ENCODE measurements at regions not wholly inside any gene's neighbourhood (a gene's known extent, or its start where the extent isn't known, plus 50 kb on each side); places are given as distances from the start of the nearest gene placed in this dataset.

DNA sequence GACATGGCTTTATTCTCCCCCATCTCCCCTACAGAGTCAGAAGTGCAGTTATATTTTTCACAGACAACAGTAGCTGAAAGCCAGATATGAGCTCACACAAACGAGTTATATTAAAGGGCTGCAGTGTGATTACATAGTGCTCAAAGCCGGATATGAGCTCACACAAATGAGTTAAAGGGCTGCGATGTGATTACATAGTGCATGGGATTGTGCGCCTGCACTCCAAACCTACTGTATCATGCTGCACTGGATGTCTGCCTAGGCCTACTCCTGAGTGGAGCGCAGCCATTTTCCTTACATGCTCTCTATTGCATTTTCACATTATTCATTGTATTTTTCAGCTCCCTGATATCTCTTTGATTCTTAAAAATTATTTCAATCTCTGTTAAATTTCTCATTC, 414.6 kb upstream of the LARGE1 start:
- Histone ChIP-seq H3K27me3 (ENCODE audit: insufficient read depth, low read length) (no peaks in the 10 kb centered on the region), H3K4me1 (ENCODE audit: insufficient read depth, low read length) (no peaks in the 10 kb centered on the region), H3K9me3 (ENCODE audit: control insufficient read depth in 1 of 2, low read length in 2 of 2) (peaks cover 0 to 9% of the 10 kb centered on the region in 2 donors), H3K4me3 (ENCODE audit: low read length in 2 of 2) (no peak overlapping the region), H3K27ac (ENCODE audit: low read depth, low read length) (no peak overlapping the region), H3K36me3 (ENCODE audit: insufficient read depth, low read length) (no peaks in the 10 kb centered on the region)
- Mint-ChIP-seq H3K4me3 (no peak overlapping the region), H3K27ac (no peak overlapping the region), H3K4me1 (no peaks in the 10 kb centered on the region), H3K27me3 (no peaks in the 10 kb centered on the region), H3K9me3 (peaks cover 4 to 22% (median 13%) of the 10 kb centered on the region in 8 donors), H3K36me3 (no peaks in the 10 kb centered on the region)
- POLR2A ChIA-PET (ENCODE audit: partially characterized antibody) = no interaction called here
- intact Hi-C loops (cut with micrococcal nuclease) = no loop called here
- CTCF ChIA-PET (ENCODE audit: partially characterized antibody) = no interaction called here
- no peak for DNase-seq

DNA sequence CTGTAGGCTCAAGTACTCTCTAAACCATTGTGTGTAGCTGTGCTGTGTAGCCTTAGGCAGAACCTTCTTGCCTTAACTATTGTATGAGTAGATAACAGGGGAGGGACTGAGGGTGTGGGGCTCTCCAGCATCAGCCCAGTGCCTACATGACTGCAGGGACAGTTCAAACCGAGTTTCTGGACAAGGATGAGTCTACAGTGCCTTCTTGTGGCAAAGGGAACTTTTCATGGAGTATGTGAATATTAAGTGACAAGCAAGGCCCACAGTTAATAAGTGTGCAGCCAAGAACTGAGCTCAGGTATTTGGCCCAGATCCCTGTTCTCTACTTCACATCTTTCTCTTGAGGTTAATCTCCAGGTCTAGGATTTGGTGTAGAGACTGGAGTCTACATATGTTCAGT, 424.4 kb upstream of the LARGE1 start:
- Histone ChIP-seq H3K4me3 (ENCODE audit: low read length in 2 of 2) (no peak overlapping the region), H3K27me3 (ENCODE audit: insufficient read depth, low read length) (no peaks in the 10 kb centered on the region), H3K27ac (ENCODE audit: low read depth, low read length) (no peak overlapping the region), H3K4me1 (ENCODE audit: insufficient read depth, low read length) (no peaks in the 10 kb centered on the region), H3K9me3 (ENCODE audit: control insufficient read depth in 1 of 2, low read length in 2 of 2) (no peaks in the 10 kb centered on the region), H3K36me3 (ENCODE audit: insufficient read depth, low read length) (no peaks in the 10 kb centered on the region)
- no peaks in the 10 kb centered on the region for H3K4me1 Mint-ChIP-seq
- H3K27me3 Mint-ChIP-seq = peaks cover 0 to 1% of the 10 kb centered on the region in 2 donors
- intact Hi-C loops (cut with micrococcal nuclease) = no loop called here
- CTCF ChIA-PET (ENCODE audit: partially characterized antibody) = no interaction called here
- H3K27ac Mint-ChIP-seq = no peak overlapping the region
- POLR2A ChIA-PET (ENCODE audit: partially characterized antibody) = no interaction called here
- no peaks in the 10 kb centered on the region for H3K36me3 Mint-ChIP-seq
- no peak overlapping the region for H3K4me3 Mint-ChIP-seq
- peaks cover 0 to 7% (median 0%) of the 10 kb centered on the region in 8 donors for H3K9me3 Mint-ChIP-seq
- no peak for DNase-seq

DNA sequence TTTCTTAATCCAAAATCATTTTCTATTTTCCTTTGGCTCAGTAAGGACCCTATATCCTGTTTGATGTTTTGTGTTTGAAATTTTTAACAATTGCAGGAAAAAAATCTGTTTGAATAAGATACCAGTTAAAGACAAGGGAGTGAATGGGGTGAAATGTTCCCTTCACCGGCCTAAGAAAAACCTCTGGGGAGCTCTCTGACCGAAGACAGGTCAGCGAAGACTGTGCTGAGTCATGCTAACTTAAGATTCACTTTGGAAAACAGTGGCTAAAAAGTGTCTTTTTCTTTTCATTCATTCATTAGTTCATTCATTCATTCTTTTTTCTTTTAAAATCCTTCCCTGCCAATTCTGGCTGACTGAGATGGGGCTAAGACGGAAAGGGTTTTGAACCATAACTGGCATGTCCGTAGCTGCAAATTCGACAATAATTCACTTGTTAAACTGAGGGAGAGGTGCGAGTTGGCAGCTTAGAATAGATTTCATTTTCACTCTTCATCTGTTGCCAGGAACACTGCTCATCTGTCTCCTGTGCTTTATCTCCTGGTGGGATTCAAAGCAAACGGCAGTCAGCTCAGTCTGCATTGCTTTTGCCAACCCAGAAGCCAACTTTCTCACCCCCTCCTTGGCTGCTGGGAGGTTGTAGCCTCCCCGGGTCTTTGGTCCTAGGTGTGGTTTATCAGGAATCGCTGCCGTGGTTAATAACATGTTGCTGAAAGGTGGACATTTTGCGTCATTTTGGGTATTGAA, 434.0 kb upstream of the LARGE1 start:
- peaks cover 0 to 5% (median 3%) of the 10 kb centered on the region in 8 donors for H3K9me3 Mint-ChIP-seq
- H3K4me3 ChIP-seq (ENCODE audit: low read length in 2 of 2) = no peak overlapping the region
- no peaks in the 10 kb centered on the region for H3K36me3 Mint-ChIP-seq
- H3K27ac ChIP-seq (ENCODE audit: low read depth, low read length) = no peak overlapping the region
- CTCF ChIA-PET (ENCODE audit: partially characterized antibody) = no interaction called here
- no peaks in the 10 kb centered on the region for H3K4me1 Mint-ChIP-seq
- no peaks in the 10 kb centered on the region for H3K9me3 ChIP-seq (ENCODE audit: control insufficient read depth in 1 of 2, low read length in 2 of 2)
- H3K27me3 ChIP-seq (ENCODE audit: insufficient read depth, low read length) = no peaks in the 10 kb centered on the region
- no peaks in the 10 kb centered on the region for H3K4me1 ChIP-seq (ENCODE audit: insufficient read depth, low read length)
- H3K36me3 ChIP-seq (ENCODE audit: insufficient read depth, low read length) = no peaks in the 10 kb centered on the region
- intact Hi-C loops (cut with micrococcal nuclease) = no loop called here
- POLR2A ChIA-PET (ENCODE audit: partially characterized antibody) = no interaction called here
- no peak for DNase-seq
- H3K4me3 Mint-ChIP-seq = no peak overlapping the region
- no peak overlapping the region for H3K27ac Mint-ChIP-seq
- peaks cover 0 to 2% of the 10 kb centered on the region in 2 donors for H3K27me3 Mint-ChIP-seq

DNA sequence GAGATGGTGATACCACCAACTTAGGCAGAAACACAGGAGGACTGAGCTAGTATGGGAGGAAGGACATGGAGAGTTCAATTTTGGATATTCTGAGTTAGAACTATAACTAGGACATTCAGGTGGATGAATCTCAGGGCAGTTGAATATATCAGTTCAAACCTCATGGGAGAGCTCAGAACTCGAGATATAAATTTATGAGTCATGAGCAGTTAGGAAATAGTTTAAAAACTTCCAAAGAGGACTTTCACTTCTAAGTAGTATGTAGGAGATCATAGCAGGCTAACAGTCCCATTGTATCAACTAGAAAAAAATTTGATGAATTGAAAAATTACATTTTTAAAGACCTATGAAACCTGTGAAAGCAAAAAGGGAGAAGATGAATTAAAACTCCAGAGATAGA, 436.2 kb upstream of the LARGE1 start:
- Histone ChIP-seq H3K36me3 (ENCODE audit: insufficient read depth, low read length) (no peaks in the 10 kb centered on the region), H3K4me3 (ENCODE audit: low read length in 2 of 2) (no peak overlapping the region), H3K27ac (ENCODE audit: low read depth, low read length) (no peak overlapping the region), H3K4me1 (ENCODE audit: insufficient read depth, low read length) (no peaks in the 10 kb centered on the region), H3K27me3 (ENCODE audit: insufficient read depth, low read length) (no peaks in the 10 kb centered on the region), H3K9me3 (ENCODE audit: control insufficient read depth in 1 of 2, low read length in 2 of 2) (no peaks in the 10 kb centered on the region)
- no peaks in the 10 kb centered on the region for H3K4me1 Mint-ChIP-seq
- ChIA-PET POLR2A (ENCODE audit: partially characterized antibody) (no interaction called here), CTCF (ENCODE audit: partially characterized antibody) (no interaction called here)
- H3K27ac Mint-ChIP-seq = no peak overlapping the region
- peaks cover 0 to 2% of the 10 kb centered on the region in 2 donors for H3K27me3 Mint-ChIP-seq
- peaks cover 0 to 5% (median 4%) of the 10 kb centered on the region in 8 donors for H3K9me3 Mint-ChIP-seq
- H3K36me3 Mint-ChIP-seq = no peaks in the 10 kb centered on the region
- intact Hi-C loops (cut with micrococcal nuclease) = no loop called here
- DNase-seq = no peak
- H3K4me3 Mint-ChIP-seq = no peak overlapping the region

DNA sequence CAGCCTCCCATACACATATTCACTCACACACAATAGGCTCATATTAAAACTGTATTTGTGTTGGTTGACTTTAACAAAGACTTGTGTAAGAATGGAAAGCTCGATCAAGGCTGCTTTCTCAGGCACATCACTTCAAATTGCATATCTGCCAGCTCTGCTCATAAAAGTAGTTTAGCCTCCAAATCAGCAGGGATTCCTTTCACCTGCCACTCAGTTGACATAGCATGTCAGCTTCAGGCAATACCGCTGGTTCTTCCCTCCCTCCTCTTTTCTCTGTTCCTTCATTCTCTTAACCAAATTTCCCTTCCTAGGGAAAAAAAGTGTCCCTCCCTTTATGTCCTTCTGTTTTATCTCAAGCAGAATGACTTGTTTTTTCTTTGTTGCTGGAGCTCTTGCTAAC, 450.4 kb upstream of the LARGE1 start:
- peaks cover 2 to 16% (median 12%) of the 10 kb centered on the region in 8 donors for H3K9me3 Mint-ChIP-seq
- H3K36me3 Mint-ChIP-seq = no peaks in the 10 kb centered on the region
- no peak overlapping the region for H3K4me3 Mint-ChIP-seq
- no peak overlapping the region for H3K4me3 ChIP-seq (ENCODE audit: low read length in 2 of 2)
- CTCF ChIA-PET (ENCODE audit: partially characterized antibody) = no interaction called here
- H3K36me3 ChIP-seq (ENCODE audit: insufficient read depth, low read length) = no peaks in the 10 kb centered on the region
- no peaks in the 10 kb centered on the region for H3K9me3 ChIP-seq (ENCODE audit: control insufficient read depth in 1 of 2, low read length in 2 of 2)
- POLR2A ChIA-PET (ENCODE audit: partially characterized antibody) = no interaction called here
- no peaks in the 10 kb centered on the region for H3K4me1 Mint-ChIP-seq
- H3K4me1 ChIP-seq (ENCODE audit: insufficient read depth, low read length) = no peaks in the 10 kb centered on the region
- H3K27me3 Mint-ChIP-seq = no peaks in the 10 kb centered on the region
- no peak overlapping the region for H3K27ac Mint-ChIP-seq
- H3K27ac ChIP-seq (ENCODE audit: low read depth, low read length) = no peak overlapping the region
- intact Hi-C loops (cut with micrococcal nuclease) = no loop called here
- H3K27me3 ChIP-seq (ENCODE audit: insufficient read depth, low read length) = no peaks in the 10 kb centered on the region
- no peak for DNase-seq

DNA sequence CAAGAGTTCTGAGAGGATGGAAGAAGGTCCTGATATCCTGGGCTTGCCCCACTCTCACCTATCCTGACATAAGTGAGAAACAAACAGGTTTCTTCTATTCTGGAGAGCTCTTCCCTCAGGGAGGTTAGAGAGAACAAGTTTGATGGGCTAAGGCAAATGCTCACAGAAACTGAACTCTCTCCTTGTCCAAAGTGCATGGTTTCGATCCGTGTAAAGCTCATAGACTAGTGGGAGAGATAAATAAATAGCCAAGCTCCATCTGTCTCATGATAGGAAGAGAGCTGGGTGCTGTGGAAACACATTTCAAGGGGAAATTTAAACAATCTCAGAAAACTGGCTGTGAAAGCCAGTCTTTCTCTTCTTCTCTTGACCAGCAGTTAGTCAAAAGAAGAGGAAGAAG, 459.5 kb upstream of the LARGE1 start:
- Histone ChIP-seq H3K36me3 (ENCODE audit: insufficient read depth, low read length) (no peaks in the 10 kb centered on the region), H3K4me3 (ENCODE audit: low read length in 2 of 2) (no peak overlapping the region), H3K4me1 (ENCODE audit: insufficient read depth, low read length) (no peaks in the 10 kb centered on the region), H3K27me3 (ENCODE audit: insufficient read depth, low read length) (no peaks in the 10 kb centered on the region), H3K27ac (ENCODE audit: low read depth, low read length) (no peak overlapping the region), H3K9me3 (ENCODE audit: control insufficient read depth in 1 of 2, low read length in 2 of 2) (no peaks in the 10 kb centered on the region)
- Mint-ChIP-seq H3K27me3 (no peaks in the 10 kb centered on the region), H3K4me1 (no peaks in the 10 kb centered on the region), H3K27ac (no peak overlapping the region), H3K36me3 (no peaks in the 10 kb centered on the region), H3K4me3 (no peak overlapping the region), H3K9me3 (peaks cover 0 to 11% (median under 1%) of the 10 kb centered on the region in 8 donors)
- intact Hi-C loops (cut with micrococcal nuclease) = no loop called here
- CTCF ChIA-PET (ENCODE audit: partially characterized antibody) = no interaction called here
- POLR2A ChIA-PET (ENCODE audit: partially characterized antibody) = no interaction called here
- no peak for DNase-seq

DNA sequence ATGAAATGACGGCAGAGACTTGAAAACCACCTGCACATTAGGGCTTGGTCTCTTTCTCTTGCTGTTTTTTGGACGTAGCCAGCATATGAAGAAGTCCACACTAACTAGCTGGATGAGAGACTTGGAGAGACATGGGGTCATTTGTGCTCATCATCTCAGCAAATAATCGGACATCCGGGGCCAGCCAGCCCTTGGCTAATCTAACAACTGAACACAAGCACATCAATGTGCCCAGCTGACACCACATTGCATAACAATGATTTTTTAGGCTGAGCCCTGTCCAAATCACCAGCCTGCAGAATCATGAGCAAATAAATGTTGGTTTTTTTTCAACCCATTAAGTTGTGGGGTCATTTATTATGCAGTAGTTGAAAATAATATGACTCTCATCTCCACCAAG, 460.3 kb upstream of the LARGE1 start:
- no peaks in the 10 kb centered on the region for H3K4me1 ChIP-seq (ENCODE audit: insufficient read depth, low read length)
- H3K4me3 Mint-ChIP-seq = no peak overlapping the region
- no peaks in the 10 kb centered on the region for H3K27me3 Mint-ChIP-seq
- H3K27ac ChIP-seq (ENCODE audit: low read depth, low read length) = no peak overlapping the region
- ChIA-PET CTCF (ENCODE audit: partially characterized antibody) (no interaction called here), POLR2A (ENCODE audit: partially characterized antibody) (no interaction called here)
- DNase-seq = no peak
- peaks cover 0 to 11% (median under 1%) of the 10 kb centered on the region in 8 donors for H3K9me3 Mint-ChIP-seq
- no peaks in the 10 kb centered on the region for H3K36me3 Mint-ChIP-seq
- intact Hi-C loops (cut with micrococcal nuclease) = no loop called here
- H3K27me3 ChIP-seq (ENCODE audit: insufficient read depth, low read length) = no peaks in the 10 kb centered on the region
- H3K36me3 ChIP-seq (ENCODE audit: insufficient read depth, low read length) = no peaks in the 10 kb centered on the region
- no peaks in the 10 kb centered on the region for H3K4me1 Mint-ChIP-seq
- H3K9me3 ChIP-seq (ENCODE audit: control insufficient read depth in 1 of 2, low read length in 2 of 2) = no peaks in the 10 kb centered on the region
- H3K4me3 ChIP-seq (ENCODE audit: low read length in 2 of 2) = no peak overlapping the region
- H3K27ac Mint-ChIP-seq = no peak overlapping the region

DNA sequence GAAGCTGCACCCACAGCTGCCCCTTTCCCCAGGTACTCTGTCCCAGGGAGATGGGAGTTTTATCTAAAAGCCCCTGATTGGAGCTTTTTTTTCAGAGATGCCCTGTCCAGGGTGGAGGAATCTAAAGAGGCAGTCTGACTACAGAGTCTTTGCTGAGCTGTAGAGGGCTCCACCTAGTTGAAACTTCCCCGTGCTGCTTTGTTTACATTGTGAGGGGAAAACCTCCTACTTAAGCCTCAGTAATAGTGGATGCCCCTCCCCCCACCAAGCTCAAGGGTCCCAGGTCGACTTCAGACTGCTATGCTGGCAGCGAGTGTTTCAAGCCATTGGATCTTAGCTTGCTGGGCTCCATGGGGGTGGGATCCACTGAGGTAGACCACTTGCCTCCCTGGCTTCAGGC, 470.1 kb upstream of the LARGE1 start:
- CTCF ChIA-PET (ENCODE audit: partially characterized antibody) = interaction anchor here (1.6 kb wide), 1 partner anchor 10 kb away, joined by 3 read pairs; no protein-coding TSS in a partner anchor
- Mint-ChIP-seq H3K9me3 (peaks cover 3 to 26% (median 20%) of the 10 kb centered on the region in 8 donors), H3K4me1 (no peaks in the 10 kb centered on the region), H3K27me3 (no peaks in the 10 kb centered on the region), H3K27ac (no peak overlapping the region), H3K36me3 (no peaks in the 10 kb centered on the region), H3K4me3 (no peak overlapping the region)
- POLR2A ChIA-PET (ENCODE audit: partially characterized antibody) = no interaction called here
- H3K9me3 ChIP-seq (ENCODE audit: control insufficient read depth in 1 of 2, low read length in 2 of 2) = no peaks in the 10 kb centered on the region
- no peak for DNase-seq
- intact Hi-C loops (cut with micrococcal nuclease) = no loop called here
- H3K27ac ChIP-seq (ENCODE audit: low read depth, low read length) = no peak overlapping the region
- H3K36me3 ChIP-seq (ENCODE audit: insufficient read depth, low read length) = no peaks in the 10 kb centered on the region
- H3K4me1 ChIP-seq (ENCODE audit: insufficient read depth, low read length) = no peaks in the 10 kb centered on the region
- H3K27me3 ChIP-seq (ENCODE audit: insufficient read depth, low read length) = no peaks in the 10 kb centered on the region
- no peak overlapping the region for H3K4me3 ChIP-seq (ENCODE audit: low read length in 2 of 2)

All from CD4-positive, alpha-beta memory T cell (primary cell).